Suprapubic skin (tissue), 4 donors: ENCODE measurements at regions not wholly inside any gene's neighbourhood (a gene's known extent, or its start where the extent isn't known, plus 50 kb on each side); places are given as distances from the start of the nearest gene placed in this dataset.

Source experiments
- CTCF ChIP-seq, 2 donors: fragments of 200-600 bp in 1 of 2; fragments of 450-650 bp in 1 of 2; sonication (generic) in 1 of 2; IDR thresholded peaks; one replicate each; pipeline ENCODE4 v1.5.1; 2016 to 2019; ENCODE audit warnings: antibody characterized with exemption in 2 of 2, mild to moderate bottlenecking in 1 of 2, moderate library complexity in 1 of 2
- EP300 ChIP-seq: sonication (generic); formaldehyde crosslinking; IDR thresholded peaks from one replicate; pipeline ENCODE4 v1.6.1; 2017; ENCODE audit warnings: antibody characterized with exemption
- POLR2A ChIP-seq, 2 donors: fragments of 450-650 bp; IDR thresholded peaks; one replicate each; pipeline ENCODE4 v1.6.1; 2017; ENCODE audit warnings: antibody characterized with exemption in 2 of 2, mild to moderate bottlenecking in 2 of 2, moderate library complexity in 2 of 2
- POLR2AphosphoS5 ChIP-seq, 3 donors: sonication (generic); formaldehyde crosslinking; IDR thresholded peaks; one replicate each; pipeline ENCODE4 v1.6.1; 2017; ENCODE audit warnings: antibody characterized with exemption in 3 of 3

GRCh38 chr7:137151041-137151689 lies 192.4 kb downstream of the PTN start:
- TF ChIP-seq CTCF (IDR thresholded peaks at IDR 0.05) = no peak
- TF ChIP-seq EP300 = no peak
- no peak for TF ChIP-seq POLR2A (IDR thresholded peaks at IDR 0.05)
- TF ChIP-seq POLR2AphosphoS5 (IDR thresholded peaks at IDR 0.05) = no peak
